K562 (cell line): ENCODE measurements at regions not wholly inside any gene's neighbourhood (a gene's known extent, or its start where the extent isn't known, plus 50 kb on each side); places are given as distances from the start of the nearest gene placed in this dataset.

Experiments used
- ATAC-seq: fragments of 200-7000 bp; cut with Tn5 transposase; 3 replicates; pipeline ENCODE4 v1.9.1; 2020; ENCODE audit warnings: moderate library complexity
- BruUV-seq: library from RNA; stranded (reverse); fragments of 400-500 nt; replicated peaks from 2 replicates; lab custom pipeline; 2021; lab: Mats Ljungman, UMichigan
- CTCF ChIA-PET: fragments of 300-600 bp; formaldehyde crosslinking; extraction: SDS; loops from one replicate; lab custom pipeline; 2021; ENCODE audit warnings: low intra/inter-chr PET ratio; lab: Yijun Ruan, JAX
- POLR2A ChIA-PET: fragments of 300-600, 350-650 bp; sonication (Branson Sonifier 250); formaldehyde crosslinking; extraction: SDS; loops from one replicate; lab custom pipeline; 2021; ENCODE audit warnings: antibody characterized with exemption, inconsistent platforms; lab: Yijun Ruan, JAX
- DNase-seq, 4 experiments: peaks; one replicate each; pipeline versions ENCODE4 v3.0.0 to v3.0.0-alpha.2; 2011 to 2018; ENCODE audit warnings: low spot score in 3 of 4, mixed read lengths in 3 of 4; ENCODE audit errors: extremely low read depth in 1 of 4
- FAIRE-seq: peaks from 2 replicates; lab custom pipeline; 2011; peaks lifted over from hg19 to GRCh38; lab: Jason Lieb, UNC
- H2AFZ ChIP-seq: 2 replicates; pipeline ENCODE4 v1.6.0; 2011; ENCODE audit warnings: low read depth, low read length, control low read depth, inconsistent platforms
- H3K27ac ChIP-seq: fragments of 200-600 bp; 3 replicates; pipeline ENCODE4 v1.8.0; 2011; ENCODE audit warnings: low read depth, mild to moderate bottlenecking, control low read depth, inconsistent platforms, low read length, moderate library complexity, mixed read lengths; ENCODE audit errors: extremely low read depth
- H3K27me3 ChIP-seq, 2 experiments: fragments of 300-600 bp in 1 of 2; 2 replicates in 1 of 2; 3 replicates in 1 of 2; pipeline versions ENCODE4 v1.6.0 to v1.8.0; 2011; ENCODE audit warnings: inconsistent platforms in 2 of 2, low read length in 2 of 2, mild to moderate bottlenecking in 1 of 2, mixed read lengths in 1 of 2, moderate library complexity in 1 of 2; ENCODE audit not compliant: control insufficient read depth in 2 of 2, insufficient read depth in 2 of 2
- H3K36me3 ChIP-seq: fragments of 300-600 bp; 3 replicates; pipeline ENCODE4 v1.8.0; 2011; ENCODE audit warnings: mild to moderate bottlenecking, low read length, inconsistent platforms; ENCODE audit not compliant: control insufficient read depth, insufficient read depth
- H3K4me1 ChIP-seq, 2 experiments: fragments of 200-600 bp in 1 of 2; replicated peaks in 1 of 2; 2 replicates in 1 of 2; 3 replicates in 1 of 2; pipeline versions ENCODE4 v1.5.1 to v1.8.0; 2011; ENCODE audit warnings: inconsistent platforms in 2 of 2, low read length in 2 of 2, mild to moderate bottlenecking in 1 of 2, mixed read lengths in 1 of 2, moderate library complexity in 1 of 2; ENCODE audit not compliant: control insufficient read depth in 2 of 2, insufficient read depth in 2 of 2
- H3K4me2 ChIP-seq: 2 replicates; pipeline ENCODE4 v1.6.1; 2011; ENCODE audit warnings: low read length, control low read depth, inconsistent platforms, mixed read lengths; ENCODE audit not compliant: insufficient read depth
- H3K4me3 ChIP-seq: fragments of 200-600 bp; sonication (generic), shearing (Covaris generic); 2 replicates; pipeline ENCODE4 v1.5.1; 2016; ENCODE audit warnings: control low read depth, inconsistent platforms
- H3K79me2 ChIP-seq: fragments of 200-600 bp; 3 replicates; pipeline ENCODE4 v1.8.0; 2011; ENCODE audit warnings: low read length, inconsistent platforms; ENCODE audit not compliant: control insufficient read depth, insufficient read depth
- H3K9ac ChIP-seq, 2 experiments: 2 replicates each; pipeline versions ENCODE4 v1.6.0 to v1.6.1; 2011; ENCODE audit warnings: low read depth in 2 of 2, low read length in 2 of 2, control low read depth in 1 of 2, inconsistent platforms in 1 of 2, mild to moderate bottlenecking in 1 of 2, mixed read lengths in 1 of 2; ENCODE audit not compliant: insufficient read depth in 1 of 2
- H3K9me1 ChIP-seq: one replicate; pipeline ENCODE4 v1.6.0; 2011; ENCODE audit warnings: inconsistent platforms, mild to moderate bottlenecking, low read length, moderate library complexity; ENCODE audit not compliant: control insufficient read depth, insufficient read depth
- H3K9me3 ChIP-seq: replicated peaks from 2 replicates; pipeline ENCODE4 v1.5.1; 2011; ENCODE audit warnings: low read depth, low read length, inconsistent platforms; ENCODE audit not compliant: control insufficient read depth, insufficient read depth
- H4K20me1 ChIP-seq: replicated peaks from 2 replicates; pipeline ENCODE4 v1.6.1; 2011; ENCODE audit warnings: low read length, inconsistent platforms, mixed read lengths; ENCODE audit not compliant: control insufficient read depth, insufficient read depth
- PHF8 ChIP-seq: fragments of 200-600 bp; sonication (generic); IDR thresholded peaks from 2 replicates; pipeline ENCODE4 v1.6.1; 2012; ENCODE audit warnings: mixed run types, mild to moderate bottlenecking, inconsistent platforms, low read length, moderate library complexity, borderline replicate concordance
- POU5F1 ChIP-seq: fragments of 150-350 bp; IDR thresholded peaks from 2 replicates; pipeline ENCODE4 v1.6.1; 2014; ENCODE audit warnings: borderline replicate concordance, low read length, low read depth, mild to moderate bottlenecking; ENCODE audit not compliant: partially characterized antibody
- ZFX ChIP-seq: sonication (generic); formaldehyde crosslinking; IDR thresholded peaks from 2 replicates; pipeline ENCODE4 v1.8.0; 2022; ENCODE audit warnings: mild to moderate bottlenecking, missing genetic modification reagents, moderate library complexity
- ZNF263 ChIP-seq: sonication (generic); formaldehyde crosslinking; IDR thresholded peaks from 2 replicates; pipeline ENCODE4 v1.8.0; 2022; ENCODE audit warnings: mild to moderate bottlenecking, missing genetic modification reagents, borderline replicate concordance
- ZNF561 ChIP-seq: fragments of 450-650 bp; formaldehyde crosslinking; conservative IDR thresholded peaks from 2 replicates; pipeline ENCODE4 v1.4.0; 2020; ENCODE audit warnings: mild to moderate bottlenecking, moderate library complexity
- ZNF583 ChIP-seq: fragments of 250-450 bp; sonication (Bioruptor Pico); IDR thresholded peaks from 2 replicates; pipeline ENCODE4 v1.4.0; 2020
- WGBS: fragments of 100-300 bp; shearing (Covaris generic); methylation state at CpG from one replicate; pipeline ENCODE4 v1.1.6; 2016; ENCODE audit warnings: low coverage, mixed read lengths; ENCODE audit not compliant: insufficient coverage; ENCODE audit errors: missing lambda C conversion rate; 5-methylcytosine and 5-hydroxymethylcytosine counted together
- in situ Hi-C: fragments of 300-500 bp; cut with MboI; formaldehyde crosslinking; loops from 4 replicates; pipeline ENCODE4 v1.15.0; 2018; ENCODE audit warnings: inconsistent platforms, mixed read lengths
- intact Hi-C: fragments of 100-400 bp; cut with micrococcal nuclease; formaldehyde crosslinking; loops from 2 replicates; pipeline ENCODE4 v1.14.2; 2022
- TF ChIP-seq, protein P1 (sequence below): fragments of 450-650 bp; IDR thresholded peaks from 2 replicates; pipeline ENCODE4 v1.6.1; 2016; ENCODE audit warnings: low read depth
- TF ChIP-seq, protein P2 (sequence below): fragments of 200-800 bp; sonication (Bioruptor generic); IDR thresholded peaks from 2 replicates; pipeline ENCODE4 v1.6.1; 2017; ENCODE audit warnings: missing genetic modification characterization, missing compliant biosample characterization
- TF ChIP-seq, protein P3 (sequence below): IDR thresholded peaks from 2 replicates; pipeline ENCODE4 v1.6.1; 2014; ENCODE audit warnings: antibody characterized with exemption

DNA sequence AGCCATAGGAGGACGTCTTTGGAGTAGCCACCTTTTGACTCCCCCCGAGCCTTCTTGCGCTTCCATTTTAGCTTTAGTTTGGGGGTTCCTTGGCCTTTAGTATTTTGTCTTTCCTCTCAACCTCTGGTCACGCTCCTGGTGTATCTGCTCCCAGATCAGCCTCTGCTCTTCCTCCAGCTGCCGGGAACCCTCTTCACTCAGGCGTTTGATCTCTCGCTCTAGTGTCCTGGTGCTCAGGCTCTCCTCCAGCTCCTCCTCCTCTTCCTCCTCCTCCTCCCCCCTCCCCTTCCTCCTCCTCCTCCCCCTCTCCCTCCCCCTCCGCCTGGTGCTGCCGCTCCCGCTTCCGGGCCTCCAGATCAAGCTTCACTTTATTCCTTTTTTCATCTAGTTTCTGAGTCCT lies 1082.3 kb upstream of the TMEFF2 start:
- ATAC-seq, result peak; percentile 38; the same call in 2 of the 3 replicates
- Histone ChIP-seq H2AFZ (peak overlapping the region; percentile 9; the same call in 1 of the 2 replicates), H3K4me2 (0 out of 2 replicates have a peak overlapping the region, but pooled peaks have one; percentile 32), H3K27me3 (no peaks in the 10 kb centered on the region), H3K4me1 (no peaks in the 10 kb centered on the region), H3K36me3 (no peaks in the 10 kb centered on the region), H3K9me3 (no peaks in the 10 kb centered on the region), H3K27ac (peak overlapping the region; percentile 33; the same call in 1 of the 3 replicates), H4K20me1 (no peaks in the 10 kb centered on the region), H3K4me3 (no peak overlapping the region), H3K79me2 (no peaks in the 10 kb centered on the region), H3K9me1 (no peaks in the 10 kb centered on the region), H3K9ac (no peak overlapping the region)
- peak; percentile 64 for TF ChIP-seq ZFX (CRISPR knock-in tag)
- TF ChIP-seq, protein P1, sequence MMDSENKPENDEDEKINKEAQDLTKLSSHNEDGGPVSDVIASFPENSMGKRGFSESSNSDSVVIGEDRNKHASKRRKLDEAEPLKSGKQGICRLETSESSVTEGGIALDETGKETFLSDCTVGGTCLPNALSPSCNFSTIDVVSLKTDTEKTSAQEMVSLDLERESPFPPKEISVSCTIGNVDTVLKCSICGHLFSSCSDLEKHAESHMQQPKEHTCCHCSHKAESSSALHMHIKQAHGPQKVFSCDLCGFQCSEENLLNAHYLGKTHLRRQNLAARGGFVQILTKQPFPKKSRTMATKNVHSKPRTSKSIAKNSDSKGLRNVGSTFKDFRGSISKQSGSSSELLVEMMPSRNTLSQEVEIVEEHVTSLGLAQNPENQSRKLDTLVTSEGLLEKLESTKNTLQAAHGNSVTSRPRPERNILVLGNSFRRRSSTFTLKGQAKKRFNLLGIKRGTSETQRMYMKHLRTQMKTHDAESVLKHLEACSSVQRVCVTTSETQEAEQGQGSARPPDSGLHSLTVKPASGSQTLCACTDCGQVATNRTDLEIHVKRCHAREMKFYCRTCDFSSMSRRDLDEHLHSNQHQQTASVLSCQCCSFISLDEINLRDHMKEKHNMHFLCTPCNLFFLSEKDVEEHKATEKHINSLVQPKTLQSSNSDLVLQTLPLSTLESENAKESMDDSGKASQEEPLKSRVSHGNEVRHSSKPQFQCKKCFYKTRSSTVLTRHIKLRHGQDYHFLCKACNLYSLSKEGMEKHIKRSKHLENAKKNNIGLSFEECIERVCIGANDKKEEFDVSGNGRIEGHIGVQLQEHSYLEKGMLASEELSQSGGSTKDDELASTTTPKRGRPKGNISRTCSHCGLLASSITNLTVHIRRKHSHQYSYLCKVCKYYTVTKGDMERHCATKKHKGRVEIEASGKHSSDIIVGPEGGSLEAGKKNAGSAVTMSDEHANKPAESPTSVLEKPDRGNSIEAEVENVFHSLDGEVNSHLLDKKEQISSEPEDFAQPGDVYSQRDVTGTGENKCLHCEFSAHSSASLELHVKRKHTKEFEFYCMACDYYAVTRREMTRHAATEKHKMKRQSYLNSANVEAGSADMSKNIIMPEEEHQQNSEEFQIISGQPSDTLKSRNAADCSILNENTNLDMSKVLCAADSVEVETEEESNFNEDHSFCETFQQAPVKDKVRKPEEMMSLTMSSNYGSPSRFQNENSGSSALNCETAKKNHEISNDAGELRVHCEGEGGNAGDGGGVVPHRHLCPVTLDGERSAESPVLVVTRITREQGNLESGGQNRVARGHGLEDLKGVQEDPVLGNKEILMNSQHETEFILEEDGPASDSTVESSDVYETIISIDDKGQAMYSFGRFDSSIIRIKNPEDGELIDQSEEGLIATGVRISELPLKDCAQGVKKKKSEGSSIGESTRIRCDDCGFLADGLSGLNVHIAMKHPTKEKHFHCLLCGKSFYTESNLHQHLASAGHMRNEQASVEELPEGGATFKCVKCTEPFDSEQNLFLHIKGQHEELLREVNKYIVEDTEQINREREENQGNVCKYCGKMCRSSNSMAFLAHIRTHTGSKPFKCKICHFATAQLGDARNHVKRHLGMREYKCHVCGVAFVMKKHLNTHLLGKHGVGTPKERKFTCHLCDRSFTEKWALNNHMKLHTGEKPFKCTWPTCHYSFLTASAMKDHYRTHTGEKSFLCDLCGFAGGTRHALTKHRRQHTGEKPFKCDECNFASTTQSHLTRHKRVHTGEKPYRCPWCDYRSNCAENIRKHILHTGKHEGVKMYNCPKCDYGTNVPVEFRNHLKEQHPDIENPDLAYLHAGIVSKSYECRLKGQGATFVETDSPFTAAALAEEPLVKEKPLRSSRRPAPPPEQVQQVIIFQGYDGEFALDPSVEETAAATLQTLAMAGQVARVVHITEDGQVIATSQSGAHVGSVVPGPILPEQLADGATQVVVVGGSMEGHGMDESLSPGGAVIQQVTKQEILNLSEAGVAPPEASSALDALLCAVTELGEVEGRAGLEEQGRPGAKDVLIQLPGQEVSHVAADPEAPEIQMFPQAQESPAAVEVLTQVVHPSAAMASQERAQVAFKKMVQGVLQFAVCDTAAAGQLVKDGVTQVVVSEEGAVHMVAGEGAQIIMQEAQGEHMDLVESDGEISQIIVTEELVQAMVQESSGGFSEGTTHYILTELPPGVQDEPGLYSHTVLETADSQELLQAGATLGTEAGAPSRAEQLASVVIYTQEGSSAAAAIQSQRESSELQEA, result no peak
- no peak for TF ChIP-seq POU5F1
- no peak for TF ChIP-seq ZNF583
- TF ChIP-seq, protein P2, sequence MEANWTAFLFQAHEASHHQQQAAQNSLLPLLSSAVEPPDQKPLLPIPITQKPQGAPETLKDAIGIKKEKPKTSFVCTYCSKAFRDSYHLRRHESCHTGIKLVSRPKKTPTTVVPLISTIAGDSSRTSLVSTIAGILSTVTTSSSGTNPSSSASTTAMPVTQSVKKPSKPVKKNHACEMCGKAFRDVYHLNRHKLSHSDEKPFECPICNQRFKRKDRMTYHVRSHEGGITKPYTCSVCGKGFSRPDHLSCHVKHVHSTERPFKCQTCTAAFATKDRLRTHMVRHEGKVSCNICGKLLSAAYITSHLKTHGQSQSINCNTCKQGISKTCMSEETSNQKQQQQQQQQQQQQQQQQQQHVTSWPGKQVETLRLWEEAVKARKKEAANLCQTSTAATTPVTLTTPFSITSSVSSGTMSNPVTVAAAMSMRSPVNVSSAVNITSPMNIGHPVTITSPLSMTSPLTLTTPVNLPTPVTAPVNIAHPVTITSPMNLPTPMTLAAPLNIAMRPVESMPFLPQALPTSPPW, result peak; percentile 43; the same call in 1 of the 2 replicates
- peak; percentile 98 for TF ChIP-seq ZNF263 (CRISPR knock-in tag)
- TF ChIP-seq ZNF561, result no peak
- peak; percentile 43; the same call in 1 of the 2 replicates for TF ChIP-seq PHF8
- TF ChIP-seq, protein P3, sequence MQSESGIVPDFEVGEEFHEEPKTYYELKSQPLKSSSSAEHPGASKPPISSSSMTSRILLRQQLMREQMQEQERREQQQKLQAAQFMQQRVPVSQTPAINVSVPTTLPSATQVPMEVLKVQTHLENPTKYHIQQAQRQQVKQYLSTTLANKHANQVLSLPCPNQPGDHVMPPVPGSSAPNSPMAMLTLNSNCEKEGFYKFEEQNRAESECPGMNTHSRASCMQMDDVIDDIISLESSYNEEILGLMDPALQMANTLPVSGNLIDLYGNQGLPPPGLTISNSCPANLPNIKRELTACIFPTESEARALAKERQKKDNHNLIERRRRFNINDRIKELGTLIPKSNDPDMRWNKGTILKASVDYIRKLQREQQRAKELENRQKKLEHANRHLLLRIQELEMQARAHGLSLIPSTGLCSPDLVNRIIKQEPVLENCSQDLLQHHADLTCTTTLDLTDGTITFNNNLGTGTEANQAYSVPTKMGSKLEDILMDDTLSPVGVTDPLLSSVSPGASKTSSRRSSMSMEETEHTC, result no peak
- FAIRE-seq, result no peak
- intact Hi-C loops (no loop called here), in situ Hi-C loops (no loop called here)
- no TSS peak for BruUV-seq
- CTCF ChIA-PET, result no interaction called here
- whole genome bisulfite sequencing, result 0% methylated on average over 9 of the region's 11 CpGs
- POLR2A ChIA-PET, result no interaction called here
- DNase-seq, result peak in 2 of 4 experiments; percentile 3 to 29
